ENCODE measurements at regions not wholly inside any gene's neighbourhood (a gene's known extent, or its start where the extent isn't known, plus 50 kb on each side); places are given as distances from the start of the nearest gene placed in this dataset.

DNA sequence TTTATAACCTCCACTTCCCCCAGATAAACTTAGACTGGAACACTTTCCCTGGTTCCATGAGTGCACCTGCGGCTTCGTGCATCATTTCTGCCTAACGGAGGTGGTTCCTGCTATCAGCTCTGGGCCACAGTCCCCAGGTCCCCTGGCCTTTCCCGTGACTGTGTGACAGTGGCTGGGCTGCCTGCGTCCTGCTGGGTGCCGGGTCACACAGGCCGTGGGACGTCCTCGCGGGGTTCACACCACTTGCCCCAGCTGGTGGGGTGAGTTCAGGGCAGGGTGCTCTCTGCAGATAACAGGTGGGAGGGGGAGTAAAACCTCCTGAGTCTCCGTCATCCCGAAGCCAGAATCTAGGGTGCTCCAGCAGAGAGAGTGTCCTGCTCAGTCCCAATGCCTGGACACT, 58.7 kb upstream of the CFAP46 start:
- Mint-ChIP-seq H3K9me3 (ENCODE audit: unreplicated experiment) (no peaks in the 10 kb centered on the region), H3K27me3 (ENCODE audit: unreplicated experiment) (peaks cover 8% of the 10 kb centered on the region), H3K27ac (ENCODE audit: unreplicated experiment) (no peak overlapping the region), H3K4me3 (ENCODE audit: unreplicated experiment) (no peak overlapping the region), H3K36me3 (ENCODE audit: low read depth, unreplicated experiment) (no peaks in the 10 kb centered on the region), H3K4me1 (ENCODE audit: unreplicated experiment) (no peaks in the 10 kb centered on the region)
- TF ChIP-seq, protein P1, sequence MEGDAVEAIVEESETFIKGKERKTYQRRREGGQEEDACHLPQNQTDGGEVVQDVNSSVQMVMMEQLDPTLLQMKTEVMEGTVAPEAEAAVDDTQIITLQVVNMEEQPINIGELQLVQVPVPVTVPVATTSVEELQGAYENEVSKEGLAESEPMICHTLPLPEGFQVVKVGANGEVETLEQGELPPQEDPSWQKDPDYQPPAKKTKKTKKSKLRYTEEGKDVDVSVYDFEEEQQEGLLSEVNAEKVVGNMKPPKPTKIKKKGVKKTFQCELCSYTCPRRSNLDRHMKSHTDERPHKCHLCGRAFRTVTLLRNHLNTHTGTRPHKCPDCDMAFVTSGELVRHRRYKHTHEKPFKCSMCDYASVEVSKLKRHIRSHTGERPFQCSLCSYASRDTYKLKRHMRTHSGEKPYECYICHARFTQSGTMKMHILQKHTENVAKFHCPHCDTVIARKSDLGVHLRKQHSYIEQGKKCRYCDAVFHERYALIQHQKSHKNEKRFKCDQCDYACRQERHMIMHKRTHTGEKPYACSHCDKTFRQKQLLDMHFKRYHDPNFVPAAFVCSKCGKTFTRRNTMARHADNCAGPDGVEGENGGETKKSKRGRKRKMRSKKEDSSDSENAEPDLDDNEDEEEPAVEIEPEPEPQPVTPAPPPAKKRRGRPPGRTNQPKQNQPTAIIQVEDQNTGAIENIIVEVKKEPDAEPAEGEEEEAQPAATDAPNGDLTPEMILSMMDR (IDR thresholded peaks at IDR 0.05; ENCODE audit: unreplicated experiment) = no peak
- no peak for DNase-seq (ENCODE audit: low spot score)

DNA sequence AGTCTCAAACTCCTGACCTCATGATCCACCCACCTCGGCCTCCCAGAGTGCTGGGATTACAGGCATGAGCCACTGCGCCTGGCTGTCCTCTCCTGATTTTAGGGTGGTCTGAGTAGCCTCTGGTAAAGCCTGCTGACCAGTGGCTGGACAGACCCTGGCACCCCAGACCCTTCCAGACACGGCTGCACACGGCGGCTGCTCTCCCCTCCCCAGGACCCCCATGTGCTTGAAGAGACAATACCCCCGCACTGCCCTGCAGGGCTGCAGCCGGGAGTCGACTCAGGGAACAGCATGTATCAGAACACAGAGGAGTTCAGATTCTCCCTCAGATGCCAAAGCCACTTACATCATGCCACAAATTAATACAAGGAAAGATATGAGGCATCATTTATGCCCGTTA, 58.3 kb upstream of the CFAP46 start:
- H3K27me3 Mint-ChIP-seq (ENCODE audit: unreplicated experiment) = peaks cover 8% of the 10 kb centered on the region
- no peaks in the 10 kb centered on the region for H3K4me1 Mint-ChIP-seq (ENCODE audit: unreplicated experiment)
- H3K4me3 Mint-ChIP-seq (ENCODE audit: unreplicated experiment) = no peak overlapping the region
- no peak overlapping the region for H3K27ac Mint-ChIP-seq (ENCODE audit: unreplicated experiment)
- TF ChIP-seq, protein P1 (IDR thresholded peaks at IDR 0.05; ENCODE audit: unreplicated experiment) = no peak
- no peaks in the 10 kb centered on the region for H3K9me3 Mint-ChIP-seq (ENCODE audit: unreplicated experiment)
- DNase-seq (ENCODE audit: low spot score) = no peak
- H3K36me3 Mint-ChIP-seq (ENCODE audit: low read depth, unreplicated experiment) = no peaks in the 10 kb centered on the region

DNA sequence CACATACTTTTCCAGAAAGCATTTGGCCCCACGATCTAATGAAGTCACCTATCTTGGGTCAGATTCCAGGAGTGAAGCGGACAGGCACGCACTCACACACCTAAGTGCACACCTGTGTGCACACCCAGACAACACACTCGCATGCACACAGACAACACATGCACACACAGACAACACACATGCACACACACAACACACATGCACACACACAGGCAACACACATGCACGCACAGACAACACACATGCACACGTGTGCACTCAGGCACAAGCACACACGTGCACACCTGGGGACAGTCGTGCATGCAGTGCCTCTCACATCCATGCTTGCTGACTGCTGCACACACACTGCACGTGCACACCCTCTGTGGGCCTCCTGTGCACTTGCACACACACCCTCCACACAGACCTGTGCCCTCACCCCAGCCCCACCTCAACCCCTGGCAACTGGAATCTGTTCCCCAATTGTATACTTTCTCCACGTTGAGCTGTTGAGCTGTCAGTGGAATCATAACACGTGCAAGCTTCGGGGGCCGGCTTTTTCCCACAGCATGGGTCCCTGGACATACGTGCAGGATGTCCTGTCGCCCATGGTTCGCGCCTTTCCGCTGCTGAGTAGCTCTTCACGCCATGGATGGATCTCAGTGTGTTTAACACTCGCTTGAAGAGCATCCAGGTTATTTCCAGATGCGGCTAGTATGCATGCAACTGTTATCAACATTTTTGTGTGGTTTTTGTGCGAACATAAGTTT, 55.3 kb upstream of the CFAP46 start:
- DNase-seq (ENCODE audit: low spot score) = no peak
- peak overlapping the region; percentile 43 for H3K27ac Mint-ChIP-seq (ENCODE audit: unreplicated experiment)
- peaks cover 7% of the 10 kb centered on the region for H3K27me3 Mint-ChIP-seq (ENCODE audit: unreplicated experiment)
- no peaks in the 10 kb centered on the region for H3K9me3 Mint-ChIP-seq (ENCODE audit: unreplicated experiment)
- no peak overlapping the region for H3K4me3 Mint-ChIP-seq (ENCODE audit: unreplicated experiment)
- no peaks in the 10 kb centered on the region for H3K36me3 Mint-ChIP-seq (ENCODE audit: low read depth, unreplicated experiment)
- TF ChIP-seq, protein P1 (IDR thresholded peaks at IDR 0.05; ENCODE audit: unreplicated experiment) = no peak
- no peaks in the 10 kb centered on the region for H3K4me1 Mint-ChIP-seq (ENCODE audit: unreplicated experiment)

DNA sequence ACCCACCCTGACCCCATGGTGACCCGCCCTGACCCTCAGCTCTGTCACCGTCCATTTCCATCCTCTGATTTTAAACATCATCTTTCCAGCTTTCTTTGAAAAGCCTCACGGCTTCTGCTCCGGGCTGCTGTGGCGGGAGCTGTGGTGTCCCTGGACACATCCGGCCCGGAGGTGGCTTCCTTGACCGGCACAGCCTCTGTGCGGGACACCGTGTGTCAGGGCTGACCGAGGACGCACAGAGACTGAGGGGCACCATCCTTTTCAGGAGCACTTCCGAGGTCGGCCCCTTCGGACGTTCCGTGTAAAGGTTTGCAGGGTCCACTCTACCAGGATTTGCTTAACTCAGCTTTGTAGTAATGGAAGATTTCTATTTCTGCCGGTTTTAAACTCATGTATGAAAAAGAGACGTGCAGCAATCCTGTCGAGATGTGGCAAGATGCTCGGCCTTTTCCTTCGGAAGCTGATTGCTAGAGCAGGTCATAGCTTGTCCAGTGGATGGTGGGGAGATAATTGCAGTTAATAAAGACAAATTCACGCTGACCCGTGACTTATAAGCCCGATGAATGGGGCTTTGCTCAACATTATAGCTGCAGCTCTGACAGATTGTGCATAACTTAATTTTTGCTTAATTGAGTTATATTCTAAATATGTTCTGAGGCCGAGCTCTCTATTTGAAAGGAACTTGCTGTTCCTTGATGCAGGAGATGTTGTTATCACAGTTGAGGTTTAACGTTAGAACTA, 54.4 kb upstream of the CFAP46 start:
- H3K4me3 Mint-ChIP-seq (ENCODE audit: unreplicated experiment) = no peak overlapping the region
- H3K36me3 Mint-ChIP-seq (ENCODE audit: low read depth, unreplicated experiment) = no peaks in the 10 kb centered on the region
- H3K27me3 Mint-ChIP-seq (ENCODE audit: unreplicated experiment) = peaks cover 4% of the 10 kb centered on the region
- TF ChIP-seq, protein P1 (IDR thresholded peaks at IDR 0.05; ENCODE audit: unreplicated experiment) = no peak
- no peak overlapping the region for H3K27ac Mint-ChIP-seq (ENCODE audit: unreplicated experiment)
- no peak for DNase-seq (ENCODE audit: low spot score)
- H3K9me3 Mint-ChIP-seq (ENCODE audit: unreplicated experiment) = no peaks in the 10 kb centered on the region
- no peaks in the 10 kb centered on the region for H3K4me1 Mint-ChIP-seq (ENCODE audit: unreplicated experiment)

Data from endothelial cell (in vitro differentiated cells).